ENCODE measurements at regions not wholly inside any gene's neighbourhood (a gene's known extent, or its start where the extent isn't known, plus 50 kb on each side); places are given as distances from the start of the nearest gene placed in this dataset.
"Not testable (repeated sequence)": the region's sequence is repeated elsewhere in the genome, so short reads cannot be mapped to it uniquely, and the experiment has no call there.

- no peak for DNase-seq (ENCODE audit: low read depth)
- TF ChIP-seq CTCF (IDR thresholded peaks at IDR 0.05; ENCODE audit: low read length, missing control alignments) = no peak
Measured at GRCh38 chrX:445727-446126, 59.0 kb upstream of the PPP2R3B start.

GRCh38 chrX:446245-446644 lies 59.5 kb upstream of the PPP2R3B start:
- no peak overlapping the region for H3K4me3 ChIP-seq (replicated peaks; ENCODE audit: low read depth, low read length)
- no peak for DNase-seq (ENCODE audit: low read depth)
- no peak for TF ChIP-seq CTCF (IDR thresholded peaks at IDR 0.05; ENCODE audit: low read length, missing control alignments)

More at GRCh38 chrX:445727-446126, 59.0 kb upstream of the PPP2R3B start:
- H3K4me3 ChIP-seq (replicated peaks; ENCODE audit: low read depth, low read length) = no peak overlapping the region

- TF ChIP-seq CTCF (IDR thresholded peaks at IDR 0.05; ENCODE audit: low read length, missing control alignments) = no peak
- no peak overlapping the region for H3K4me3 ChIP-seq (replicated peaks; ENCODE audit: low read depth, low read length)
- DNase-seq (ENCODE audit: low read depth) = no peak
Measured at GRCh38 chrX:447052-447451, 60.3 kb upstream of the PPP2R3B start.

- not testable (repeated sequence) for H3K4me3 ChIP-seq (replicated peaks; ENCODE audit: low read depth, low read length); DNase-seq (ENCODE audit: low read depth)
Measured at GRCh38 chrX:451750-452149, 65.0 kb upstream of the PPP2R3B start.

GRCh38 chrX:452598-452997 lies 65.9 kb upstream of the PPP2R3B start:
- DNase-seq (ENCODE audit: low read depth) = no peak
- no peak overlapping the region for H3K4me3 ChIP-seq (replicated peaks; ENCODE audit: low read depth, low read length)
- no peak for TF ChIP-seq CTCF (IDR thresholded peaks at IDR 0.05; ENCODE audit: low read length, missing control alignments)

- DNase-seq (ENCODE audit: low read depth); H3K4me3 ChIP-seq (replicated peaks; ENCODE audit: low read depth, low read length): not testable (repeated sequence)
Measured at GRCh38 chrX:454514-454913, 67.8 kb upstream of the PPP2R3B start.

GRCh38 chrX:455199-455598 lies 68.5 kb upstream of the PPP2R3B start:
- DNase-seq (ENCODE audit: low read depth) = no peak
- TF ChIP-seq CTCF (IDR thresholded peaks at IDR 0.05; ENCODE audit: low read length, missing control alignments) = no peak
- no peak overlapping the region for H3K4me3 ChIP-seq (replicated peaks; ENCODE audit: low read depth, low read length)

GRCh38 chrX:455673-456072 lies 69.0 kb upstream of the PPP2R3B start:
- no peak overlapping the region for H3K4me3 ChIP-seq (replicated peaks; ENCODE audit: low read depth, low read length)
- no peak for DNase-seq (ENCODE audit: low read depth)
- TF ChIP-seq CTCF (IDR thresholded peaks at IDR 0.05; ENCODE audit: low read length, missing control alignments) = no peak
